22Rv1 (cell line): ENCODE measurements at regions not wholly inside any gene's neighbourhood (a gene's known extent, or its start where the extent isn't known, plus 50 kb on each side); places are given as distances from the start of the nearest gene placed in this dataset.

Experiments used
- H3K27ac ChIP-seq: fragments of 450-650 bp; 2 replicates; pipeline ENCODE4 v1.5.1; 2017
- ZFX ChIP-seq: fragments of 450-650 bp; IDR thresholded peaks from 2 replicates; pipeline ENCODE4 v1.6.1; 2017; ENCODE audit warnings: antibody characterized with exemption, borderline replicate concordance
- TF ChIP-seq, protein P1 (sequence below): fragments of 450-650 bp; IDR thresholded peaks from 2 replicates; pipeline ENCODE4 v1.5.1; 2017; ENCODE audit warnings: mild to moderate bottlenecking

DNA sequence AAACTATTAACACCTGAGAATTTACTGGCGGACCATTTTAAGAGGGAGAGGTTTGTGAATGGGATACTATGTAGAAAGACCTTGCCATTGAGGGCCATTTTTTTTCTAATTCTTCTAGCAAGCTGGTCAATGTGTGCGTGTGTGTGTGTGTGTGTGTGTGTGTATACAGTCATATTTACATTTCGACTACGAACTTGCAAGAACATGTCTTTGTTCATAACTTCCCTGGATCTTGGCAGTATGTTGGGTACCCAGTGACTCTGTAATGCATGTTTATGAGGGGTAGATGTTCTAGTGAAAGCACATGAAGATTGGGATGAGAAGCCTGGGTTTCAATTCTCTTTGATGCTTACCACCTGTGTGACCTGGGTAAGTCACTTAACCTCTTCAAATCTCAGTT lies 133.6 kb downstream of the UBE2E3 start:
- H3K27ac ChIP-seq, result no peak overlapping the region
- no peak for TF ChIP-seq ZFX
- TF ChIP-seq, protein P1, sequence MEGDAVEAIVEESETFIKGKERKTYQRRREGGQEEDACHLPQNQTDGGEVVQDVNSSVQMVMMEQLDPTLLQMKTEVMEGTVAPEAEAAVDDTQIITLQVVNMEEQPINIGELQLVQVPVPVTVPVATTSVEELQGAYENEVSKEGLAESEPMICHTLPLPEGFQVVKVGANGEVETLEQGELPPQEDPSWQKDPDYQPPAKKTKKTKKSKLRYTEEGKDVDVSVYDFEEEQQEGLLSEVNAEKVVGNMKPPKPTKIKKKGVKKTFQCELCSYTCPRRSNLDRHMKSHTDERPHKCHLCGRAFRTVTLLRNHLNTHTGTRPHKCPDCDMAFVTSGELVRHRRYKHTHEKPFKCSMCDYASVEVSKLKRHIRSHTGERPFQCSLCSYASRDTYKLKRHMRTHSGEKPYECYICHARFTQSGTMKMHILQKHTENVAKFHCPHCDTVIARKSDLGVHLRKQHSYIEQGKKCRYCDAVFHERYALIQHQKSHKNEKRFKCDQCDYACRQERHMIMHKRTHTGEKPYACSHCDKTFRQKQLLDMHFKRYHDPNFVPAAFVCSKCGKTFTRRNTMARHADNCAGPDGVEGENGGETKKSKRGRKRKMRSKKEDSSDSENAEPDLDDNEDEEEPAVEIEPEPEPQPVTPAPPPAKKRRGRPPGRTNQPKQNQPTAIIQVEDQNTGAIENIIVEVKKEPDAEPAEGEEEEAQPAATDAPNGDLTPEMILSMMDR, result no peak

DNA sequence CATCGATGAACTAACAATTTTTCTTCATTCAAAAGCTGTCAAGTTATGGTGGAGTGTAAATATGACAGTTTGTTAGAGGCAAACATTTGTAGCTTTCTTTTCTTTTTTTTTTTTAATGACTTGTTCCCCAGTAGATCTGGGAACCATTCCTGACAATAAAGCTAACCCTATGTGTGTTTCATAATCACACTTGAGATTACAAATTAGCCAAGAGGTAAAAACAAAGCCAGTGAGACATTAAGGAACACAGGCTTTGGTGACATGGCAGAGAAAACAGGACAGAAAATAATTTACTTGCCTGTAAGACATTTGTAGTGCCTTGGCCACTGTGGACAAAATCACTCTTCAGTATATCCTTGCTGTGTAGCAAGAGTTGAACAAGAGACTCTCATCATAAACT lies 135.9 kb downstream of the UBE2E3 start:
- TF ChIP-seq, protein P1, result no peak
- no peak for TF ChIP-seq ZFX
- H3K27ac ChIP-seq, result no peak overlapping the region

DNA sequence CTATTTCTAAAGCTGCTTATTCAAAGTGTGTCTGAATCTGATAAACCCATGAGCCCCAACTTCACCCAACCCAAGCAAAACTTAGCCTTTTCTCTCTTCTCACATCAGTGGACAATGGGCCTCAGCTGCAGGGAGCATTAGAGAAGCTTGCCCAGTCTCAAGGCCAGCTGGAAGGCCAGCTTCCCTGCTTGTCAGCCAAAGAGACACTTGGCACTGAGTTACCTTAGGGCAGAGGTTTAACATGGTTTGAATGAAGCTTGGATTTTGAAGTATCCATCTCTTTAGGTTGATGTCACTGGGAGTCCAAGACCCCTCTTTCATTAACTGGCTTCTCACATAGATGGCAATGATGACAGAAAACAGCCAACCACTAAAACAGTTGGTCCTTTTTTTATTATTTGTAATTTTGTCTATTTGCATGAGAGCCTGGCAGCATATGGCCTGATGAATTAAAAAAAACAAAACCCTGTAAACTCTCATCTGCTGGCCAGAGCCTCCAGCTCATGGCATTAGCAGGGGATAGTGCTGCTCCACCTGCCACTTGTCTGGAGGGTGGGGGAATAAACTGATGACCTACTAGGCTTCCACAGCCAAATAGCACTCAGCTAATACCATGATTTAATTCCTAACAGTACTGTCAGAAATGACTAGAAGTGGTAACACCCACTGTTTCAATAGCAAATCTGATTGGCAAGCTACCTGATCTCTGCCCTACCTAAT lies 137.0 kb downstream of the UBE2E3 start:
- H3K27ac ChIP-seq, result no peak overlapping the region
- TF ChIP-seq, protein P1, result no peak
- no peak for TF ChIP-seq ZFX

DNA sequence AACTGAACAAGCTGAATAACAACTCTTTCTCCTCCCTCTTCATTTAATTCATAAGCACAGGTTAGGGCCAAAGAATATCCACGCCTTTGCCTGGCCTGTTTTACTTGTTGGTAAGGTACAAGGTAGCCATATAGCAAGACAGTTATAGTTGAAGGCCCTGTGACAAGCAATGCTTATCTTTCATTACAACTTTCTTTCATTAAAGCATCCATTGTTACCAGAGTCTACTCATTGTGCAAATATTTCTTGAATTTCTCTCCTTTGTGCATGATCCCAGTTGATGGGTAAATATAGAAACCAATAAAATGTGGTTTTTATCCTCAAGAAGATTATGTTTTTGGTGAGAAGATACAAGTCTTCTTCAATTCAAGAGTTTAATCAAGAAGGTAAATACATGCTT lies 140.2 kb downstream of the UBE2E3 start:
- no peak for TF ChIP-seq ZFX
- TF ChIP-seq, protein P1, result no peak
- no peak overlapping the region for H3K27ac ChIP-seq

DNA sequence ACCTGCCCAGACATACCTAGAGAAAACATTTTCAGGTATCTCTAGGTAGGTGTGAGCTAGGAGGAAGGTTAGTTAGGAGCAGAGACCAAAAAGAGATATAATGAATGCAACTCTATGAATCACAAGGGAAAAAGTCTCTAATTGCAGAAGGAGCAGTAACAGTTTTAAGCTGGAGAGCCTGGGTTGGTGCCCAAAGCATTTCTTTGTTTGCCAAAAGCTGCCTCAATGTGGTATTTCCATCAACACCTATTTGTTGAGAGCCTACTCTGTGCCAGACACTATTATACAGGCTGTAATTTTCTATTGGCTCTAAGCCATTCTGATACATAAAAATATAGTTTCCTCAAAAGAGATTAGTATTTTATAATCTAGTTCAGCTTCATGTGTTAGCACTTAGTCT lies 141.6 kb downstream of the UBE2E3 start:
- H3K27ac ChIP-seq, result no peak overlapping the region
- TF ChIP-seq ZFX, result no peak
- TF ChIP-seq, protein P1, result no peak

DNA sequence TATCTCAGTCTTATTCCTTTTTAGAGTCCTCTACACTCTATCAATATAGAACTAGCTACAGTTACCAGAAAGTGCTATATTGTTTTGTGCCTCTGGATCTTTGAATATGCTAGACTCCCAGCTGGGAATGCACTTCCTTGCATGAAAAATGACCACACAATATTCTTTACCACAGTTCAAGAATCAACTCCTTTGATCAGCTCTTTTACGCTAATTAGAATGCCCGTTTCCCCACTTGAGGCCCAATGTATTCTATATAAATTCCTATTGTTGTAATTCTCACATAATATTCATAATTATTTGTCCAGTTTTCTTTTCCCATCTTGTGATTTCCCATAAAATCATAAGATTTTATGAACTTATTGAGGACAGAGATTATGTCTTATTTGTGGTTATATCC lies 142.2 kb downstream of the UBE2E3 start:
- TF ChIP-seq, protein P1, result no peak
- TF ChIP-seq ZFX, result no peak
- no peak overlapping the region for H3K27ac ChIP-seq

DNA sequence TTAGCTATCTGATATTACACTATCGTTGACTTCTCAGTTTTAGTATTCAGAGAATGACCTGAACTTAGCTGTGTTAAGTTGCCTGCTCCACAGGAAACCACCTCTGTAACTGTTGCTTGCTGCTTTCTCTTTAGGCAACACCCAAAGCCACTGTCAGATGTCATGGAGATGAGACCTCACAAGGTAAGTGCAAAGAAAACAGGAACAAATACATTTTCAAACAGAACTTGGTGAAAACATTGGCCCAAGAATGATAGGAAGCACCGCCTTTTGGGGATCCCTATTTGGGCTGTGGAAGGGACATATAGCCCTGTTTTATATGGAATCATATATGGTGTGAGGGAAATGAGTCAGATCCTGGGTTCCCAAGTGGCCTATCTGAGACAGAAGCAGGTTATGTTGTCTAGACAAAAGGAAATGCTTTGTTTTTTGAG lies 143.4 kb downstream of the UBE2E3 start:
- TF ChIP-seq, protein P1, result no peak
- TF ChIP-seq ZFX, result no peak

More for the DNA sequence above, 143.4 kb downstream of the UBE2E3 start:
- H3K27ac ChIP-seq, result no peak overlapping the region
